ENCODE measurements at regions not wholly inside any gene's neighbourhood (a gene's known extent, or its start where the extent isn't known, plus 50 kb on each side); places are given as distances from the start of the nearest gene placed in this dataset.
A peak's percentile ranks its signal among the peaks of the same experiment; 100 is the strongest.

DNA sequence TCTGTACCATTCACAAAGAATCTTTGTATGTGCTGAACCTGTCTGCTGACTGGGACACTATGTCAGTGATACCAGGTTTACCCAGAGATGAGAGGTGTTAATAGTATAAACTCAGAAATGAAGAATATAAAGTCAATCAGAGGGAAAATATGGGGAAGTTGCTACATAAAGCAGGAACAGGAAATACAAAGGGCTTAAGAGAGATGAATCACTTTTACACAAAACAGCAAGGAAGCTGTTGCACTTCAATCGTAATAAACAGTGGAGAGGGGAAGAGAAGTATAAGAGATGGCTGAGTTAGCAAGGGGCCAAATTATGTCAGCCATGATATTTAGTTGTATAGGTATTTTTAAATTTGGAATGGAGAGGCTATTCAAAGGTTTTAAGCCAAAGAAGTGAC, 890.2 kb upstream of the NCAM2 start:
- H3K4me3 ChIP-seq (ENCODE audit: low read depth, low read length) = no peak overlapping the region
- DNase-seq (ENCODE audit: low read depth) = no peak
- TF ChIP-seq, protein P1, sequence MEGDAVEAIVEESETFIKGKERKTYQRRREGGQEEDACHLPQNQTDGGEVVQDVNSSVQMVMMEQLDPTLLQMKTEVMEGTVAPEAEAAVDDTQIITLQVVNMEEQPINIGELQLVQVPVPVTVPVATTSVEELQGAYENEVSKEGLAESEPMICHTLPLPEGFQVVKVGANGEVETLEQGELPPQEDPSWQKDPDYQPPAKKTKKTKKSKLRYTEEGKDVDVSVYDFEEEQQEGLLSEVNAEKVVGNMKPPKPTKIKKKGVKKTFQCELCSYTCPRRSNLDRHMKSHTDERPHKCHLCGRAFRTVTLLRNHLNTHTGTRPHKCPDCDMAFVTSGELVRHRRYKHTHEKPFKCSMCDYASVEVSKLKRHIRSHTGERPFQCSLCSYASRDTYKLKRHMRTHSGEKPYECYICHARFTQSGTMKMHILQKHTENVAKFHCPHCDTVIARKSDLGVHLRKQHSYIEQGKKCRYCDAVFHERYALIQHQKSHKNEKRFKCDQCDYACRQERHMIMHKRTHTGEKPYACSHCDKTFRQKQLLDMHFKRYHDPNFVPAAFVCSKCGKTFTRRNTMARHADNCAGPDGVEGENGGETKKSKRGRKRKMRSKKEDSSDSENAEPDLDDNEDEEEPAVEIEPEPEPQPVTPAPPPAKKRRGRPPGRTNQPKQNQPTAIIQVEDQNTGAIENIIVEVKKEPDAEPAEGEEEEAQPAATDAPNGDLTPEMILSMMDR (conservative IDR thresholded peaks at IDR 0.05; ENCODE audit: low read depth, low read length) = no peak

DNA sequence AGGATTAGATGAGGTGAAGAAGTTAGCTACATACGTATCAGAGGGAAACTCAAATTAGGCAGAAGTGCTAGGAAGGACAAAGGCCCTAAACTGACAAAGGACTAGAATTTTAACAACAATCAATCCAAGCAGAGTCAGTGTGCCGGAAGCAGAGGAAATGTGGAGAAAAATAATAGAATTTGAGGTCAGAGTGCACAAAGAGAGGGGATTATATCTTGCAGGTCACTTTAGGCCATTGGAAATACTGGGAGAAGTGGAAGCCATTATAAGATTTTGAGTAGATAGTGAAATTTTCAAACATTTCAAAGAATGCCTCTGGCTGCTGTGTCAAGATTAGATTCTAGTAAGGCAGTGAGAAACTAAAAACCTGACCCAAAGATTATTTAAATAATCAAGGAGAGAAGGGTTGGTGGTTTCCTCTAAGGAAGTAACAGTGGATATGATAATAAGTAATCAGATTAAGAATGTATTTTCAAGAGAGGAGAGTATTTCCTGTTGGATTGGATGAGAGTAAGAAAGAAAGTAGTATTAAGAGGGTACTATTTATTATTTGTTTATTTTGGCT, 889.2 kb upstream of the NCAM2 start:
- no peak overlapping the region for H3K4me3 ChIP-seq (ENCODE audit: low read depth, low read length)
- TF ChIP-seq, protein P1 (conservative IDR thresholded peaks at IDR 0.05; ENCODE audit: low read depth, low read length) = no peak
- no peak for DNase-seq (ENCODE audit: low read depth)

DNA sequence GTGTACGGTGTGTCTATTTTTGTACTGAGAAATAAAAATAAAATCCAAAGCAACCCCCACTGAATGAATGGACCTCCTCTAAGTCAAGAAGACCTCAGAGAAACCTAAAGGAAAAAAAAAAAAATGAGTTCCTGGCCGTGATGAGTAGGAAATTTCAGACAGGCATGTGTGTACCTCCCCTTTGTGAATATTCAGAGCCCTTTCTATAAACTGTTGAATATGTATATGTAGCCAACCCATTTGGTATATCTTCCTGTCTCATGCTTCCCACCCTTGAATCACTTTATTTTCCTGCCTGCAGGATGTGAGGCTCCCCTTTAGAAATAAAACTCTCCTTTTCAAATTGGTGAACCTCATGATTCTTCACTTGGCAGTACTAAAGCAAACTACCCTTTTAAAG, 887.8 kb upstream of the NCAM2 start:
- no peak overlapping the region for H3K4me3 ChIP-seq (ENCODE audit: low read depth, low read length)
- TF ChIP-seq, protein P1 (conservative IDR thresholded peaks at IDR 0.05; ENCODE audit: low read depth, low read length) = no peak
- DNase-seq (ENCODE audit: low read depth) = no peak

DNA sequence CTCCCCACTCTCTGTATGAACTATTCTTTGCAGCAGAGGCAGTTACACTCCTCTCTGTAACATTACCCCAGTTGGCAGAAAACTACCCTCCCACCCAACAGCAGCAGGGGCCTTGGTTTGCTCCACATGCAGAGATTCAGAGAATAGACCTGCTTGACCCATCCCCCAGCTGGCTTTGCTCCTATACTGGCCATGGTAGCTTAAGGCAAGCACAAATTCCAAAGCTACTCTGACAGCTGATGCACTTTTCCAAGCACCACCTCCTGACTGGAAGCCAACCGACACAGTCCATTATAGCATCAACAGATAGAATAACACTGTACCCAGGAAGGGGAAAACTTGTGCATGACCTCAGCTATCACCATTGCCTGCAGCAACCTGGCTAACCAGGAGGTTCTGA, 846.5 kb upstream of the NCAM2 start:
- TF ChIP-seq, protein P1 (conservative IDR thresholded peaks at IDR 0.05; ENCODE audit: low read depth, low read length) = no peak
- no peak for DNase-seq (ENCODE audit: low read depth)
- no peak overlapping the region for H3K4me3 ChIP-seq (ENCODE audit: low read depth, low read length)

DNA sequence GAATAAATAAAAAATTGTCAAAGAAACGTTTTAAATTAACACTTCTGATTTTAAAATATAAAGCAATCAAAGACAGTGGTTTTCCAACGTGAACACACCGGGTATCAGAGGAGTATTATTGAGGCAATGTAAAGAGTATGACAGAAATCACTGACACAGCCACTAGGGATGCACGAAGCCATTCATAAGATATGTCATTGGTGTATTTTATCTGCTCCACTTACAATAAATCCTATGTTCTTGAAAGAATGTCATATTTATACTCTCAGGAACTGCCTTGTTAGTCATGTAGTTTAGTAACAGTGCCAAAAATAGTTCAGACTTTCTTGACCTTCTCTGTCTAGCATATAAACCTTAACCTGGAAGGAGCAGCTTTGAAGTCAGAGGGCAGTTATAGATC, 835.0 kb upstream of the NCAM2 start:
- H3K4me3 ChIP-seq (ENCODE audit: low read depth, low read length) = no peak overlapping the region
- DNase-seq (ENCODE audit: low read depth) = no peak
- TF ChIP-seq, protein P1 (conservative IDR thresholded peaks at IDR 0.05; ENCODE audit: low read depth, low read length) = no peak

DNA sequence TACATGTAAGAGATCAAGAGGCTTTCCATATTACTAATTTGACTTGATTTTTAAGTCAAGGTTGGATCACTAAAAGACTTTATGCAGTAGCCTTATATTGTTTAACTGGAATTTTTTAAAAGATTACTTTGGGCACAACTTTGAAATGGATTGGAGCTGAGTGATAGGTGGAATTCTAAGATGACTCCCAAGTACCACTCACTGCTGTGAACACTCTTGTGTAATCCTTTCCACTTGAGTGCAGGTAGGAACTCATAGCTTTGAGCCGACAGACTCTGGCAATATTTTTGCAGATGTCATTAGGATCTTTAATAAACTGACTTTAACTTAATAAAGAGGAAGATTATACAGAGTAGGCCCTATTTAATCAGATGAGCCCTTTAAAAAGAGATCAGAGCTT, 831.1 kb upstream of the NCAM2 start:
- no peak for DNase-seq (ENCODE audit: low read depth)
- TF ChIP-seq, protein P1 (conservative IDR thresholded peaks at IDR 0.05; ENCODE audit: low read depth, low read length) = no peak
- no peak overlapping the region for H3K4me3 ChIP-seq (ENCODE audit: low read depth, low read length)

DNA sequence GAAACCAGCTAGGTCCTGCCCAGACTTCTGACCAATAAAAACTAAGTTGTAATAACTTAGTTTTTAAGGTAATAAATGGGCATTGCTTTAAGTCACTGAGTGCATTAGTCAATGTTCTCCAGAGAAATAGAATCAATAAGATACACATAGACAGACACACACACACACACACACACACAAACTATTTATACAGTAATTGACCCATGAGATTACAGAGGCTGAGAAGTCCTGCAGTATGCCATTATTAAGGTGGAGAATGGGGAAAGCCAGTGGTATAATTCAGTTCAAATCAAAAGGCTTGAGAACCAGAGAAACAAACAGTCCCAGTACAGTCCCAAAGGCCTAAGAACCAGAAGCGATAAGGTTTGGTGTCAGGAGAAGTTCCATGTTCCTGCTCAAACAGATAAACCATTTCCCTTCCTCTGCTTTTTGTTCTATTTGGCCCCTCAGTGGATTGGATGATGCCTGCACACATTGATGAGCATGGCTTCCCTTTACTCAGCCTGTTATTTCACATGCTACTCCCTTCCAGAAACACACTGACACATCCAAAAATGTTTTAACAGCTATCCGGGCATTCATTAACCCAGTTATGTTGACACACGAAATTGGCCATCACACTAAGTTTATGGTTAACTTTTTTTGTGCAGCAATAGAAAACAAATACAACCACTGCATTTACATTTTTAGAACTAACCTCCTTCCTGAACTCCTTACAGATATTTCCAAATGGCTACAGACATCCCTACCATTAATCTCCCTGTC, 828.2 kb upstream of the NCAM2 start:
- peak; percentile 15 for DNase-seq (ENCODE audit: low read depth)
- H3K4me3 ChIP-seq (ENCODE audit: low read depth, low read length) = no peak overlapping the region
- TF ChIP-seq, protein P1 (conservative IDR thresholded peaks at IDR 0.05; ENCODE audit: low read depth, low read length) = no peak

Data from epithelial cell of proximal tubule (primary cell).